Left colon (tissue), 2 donors: ENCODE measurements at regions not wholly inside any gene's neighbourhood (a gene's known extent, or its start where the extent isn't known, plus 50 kb on each side); places are given as distances from the start of the nearest gene placed in this dataset.
"Not testable (repeated sequence)": the region's sequence is repeated elsewhere in the genome, so short reads cannot be mapped to it uniquely, and the experiment has no call there.

ENCODE experiments used
- ATAC-seq: fragments of 200-7000 bp; cut with Tn5 transposase; one replicate; pipeline ENCODE4 v1.9.1; 2020; ENCODE audit warnings: mild to moderate bottlenecking, moderate library complexity
- DNase-seq, 2 donors: peaks; one replicate each; pipeline ENCODE4 v3.0.0-alpha.2; 2020
- intact Hi-C, 2 donors: fragments of 100-400 bp; cut with DNase I in 1 of 2; cut with micrococcal nuclease in 1 of 2; formaldehyde crosslinking; loops; one replicate each; pipeline versions ENCODE4 v1.11.2 to v1.14.0; 2022; cut with DNase I, micrococcal nuclease
- donor health status: DM: no; HTN: no; CAD: no.
- donor health status: DM: yes; HTN: yes; CAD: no.

DNA sequence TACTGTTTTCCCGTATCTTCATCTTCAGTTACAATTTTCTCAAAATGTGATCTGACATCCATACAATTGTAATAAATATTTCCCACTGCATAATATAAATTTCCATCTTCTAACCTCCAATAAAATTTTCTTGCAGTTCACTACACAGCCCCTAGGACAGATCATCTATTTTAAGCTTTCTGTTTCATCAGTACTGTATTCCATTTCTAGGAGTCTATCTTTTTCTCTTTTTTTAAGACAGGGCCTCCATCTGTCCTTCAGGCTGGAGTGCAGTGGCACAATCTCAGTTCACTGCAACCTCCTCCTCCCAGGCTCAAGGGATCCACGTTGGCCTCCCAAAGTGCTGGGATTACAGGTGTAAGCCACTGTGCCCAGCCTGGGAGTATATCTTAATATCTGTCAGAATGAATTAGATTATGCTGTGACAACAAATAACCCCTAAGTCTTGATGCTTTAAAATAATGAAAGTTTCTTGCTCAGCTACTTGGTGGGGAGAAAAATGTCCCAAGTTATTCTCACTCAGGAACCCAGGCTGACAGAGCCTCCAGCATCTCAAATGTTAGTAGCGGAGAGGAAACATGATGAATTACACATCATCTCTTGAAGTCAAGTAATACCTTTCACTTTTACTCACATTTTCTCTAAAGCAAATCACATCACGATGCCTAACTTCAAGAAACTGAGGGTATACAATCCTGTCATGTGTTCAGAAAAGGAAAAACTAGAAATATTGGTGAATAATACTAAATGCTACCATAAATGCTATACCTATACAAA, 92.2 kb downstream of the BUD13 start:
- ATAC-seq, result no peak
- intact Hi-C loops, result no loop called here
- DNase-seq, result no peak

DNA sequence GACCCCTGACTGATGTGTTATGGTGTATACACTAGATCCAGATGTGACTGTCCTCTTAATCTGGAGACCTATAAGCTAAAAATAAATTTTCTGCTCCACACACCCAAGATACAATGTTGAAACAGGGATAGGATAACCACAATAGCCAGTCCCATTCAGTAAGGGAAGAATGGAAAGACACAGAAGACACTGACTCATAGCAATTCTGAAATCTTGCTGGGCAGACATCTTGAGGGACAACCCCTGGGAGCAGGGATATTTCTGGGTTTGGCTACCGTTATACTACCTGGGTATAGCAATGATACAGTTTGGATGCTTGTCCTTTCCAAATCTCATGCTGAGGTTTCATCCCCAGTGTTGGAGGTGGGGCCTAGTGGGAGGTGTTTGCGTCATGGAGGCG, 93.9 kb downstream of the BUD13 start:
- ATAC-seq, result no peak
- intact Hi-C loops, result no loop called here
- DNase-seq, result no peak

DNA sequence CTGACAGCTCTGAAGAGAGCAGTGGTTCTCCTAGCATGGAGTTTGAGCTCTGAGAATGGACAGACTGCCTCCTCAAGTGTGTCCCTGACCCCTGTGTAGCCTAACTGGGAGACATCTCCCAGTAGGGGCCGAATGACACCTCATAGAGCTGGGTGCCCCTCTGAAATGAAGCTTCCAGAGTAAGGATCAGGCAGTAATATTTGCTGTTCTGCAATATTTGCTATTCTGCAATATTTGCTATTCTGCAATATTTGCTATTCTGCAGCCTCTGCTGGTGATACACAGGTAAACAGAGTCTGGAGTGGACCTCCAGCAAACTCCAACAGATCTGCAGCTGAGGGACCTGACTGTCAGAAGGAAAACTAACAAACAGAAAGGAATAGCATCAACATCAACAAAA, 105.5 kb downstream of the BUD13 start:
- ATAC-seq, DNase-seq, intact Hi-C loops: not testable (repeated sequence)

DNA sequence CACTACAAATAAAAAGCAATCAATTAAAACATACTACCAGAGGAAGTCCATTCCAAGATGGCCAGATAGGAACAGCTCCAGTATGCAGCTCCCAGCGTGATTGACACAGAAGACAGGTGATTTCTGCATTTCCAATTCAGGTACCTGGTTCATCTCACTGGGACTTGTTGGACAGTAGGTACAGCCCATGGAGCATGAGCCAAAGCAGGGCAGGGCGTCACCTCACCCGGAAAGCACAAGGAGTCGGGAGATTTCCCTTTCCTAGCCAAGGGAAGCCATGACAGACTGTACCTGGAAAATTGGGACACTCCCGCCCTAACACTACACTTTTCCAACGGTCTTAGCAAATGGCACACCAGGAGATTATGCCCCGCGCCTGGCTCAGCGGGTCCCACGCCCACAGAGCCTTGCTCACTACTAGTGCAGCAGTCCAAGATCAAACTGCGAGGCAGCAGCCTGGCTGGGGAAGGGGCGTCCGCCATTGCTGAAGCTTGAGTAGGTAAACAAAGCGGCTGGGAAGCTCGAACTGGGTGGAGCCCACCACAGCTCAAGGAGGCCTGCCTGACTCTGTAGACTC, 106.0 kb downstream of the BUD13 start:
- intact Hi-C loops, ATAC-seq, DNase-seq: not testable (repeated sequence)

DNA sequence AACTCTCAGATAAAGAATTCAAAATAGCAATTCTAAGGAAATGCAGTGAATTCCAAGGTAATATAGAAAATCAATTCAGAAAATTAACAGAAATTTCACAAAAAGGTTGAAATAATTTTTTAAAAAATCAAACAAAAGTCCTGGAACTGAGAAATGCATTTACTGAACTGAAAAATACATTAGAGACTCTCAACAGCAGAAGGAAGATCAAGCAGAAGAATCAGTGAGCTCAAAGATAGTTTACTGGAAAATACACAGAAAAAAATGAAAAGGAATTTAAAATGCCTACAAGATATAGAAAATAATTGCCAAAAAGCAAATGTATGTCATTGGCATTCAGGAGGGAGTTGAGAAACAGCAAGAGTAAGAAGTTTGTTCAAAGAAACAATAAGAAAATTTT, 107.3 kb downstream of the BUD13 start:
- ATAC-seq (no peak), DNase-seq (no peak)
- intact Hi-C loops, result no loop called here

DNA sequence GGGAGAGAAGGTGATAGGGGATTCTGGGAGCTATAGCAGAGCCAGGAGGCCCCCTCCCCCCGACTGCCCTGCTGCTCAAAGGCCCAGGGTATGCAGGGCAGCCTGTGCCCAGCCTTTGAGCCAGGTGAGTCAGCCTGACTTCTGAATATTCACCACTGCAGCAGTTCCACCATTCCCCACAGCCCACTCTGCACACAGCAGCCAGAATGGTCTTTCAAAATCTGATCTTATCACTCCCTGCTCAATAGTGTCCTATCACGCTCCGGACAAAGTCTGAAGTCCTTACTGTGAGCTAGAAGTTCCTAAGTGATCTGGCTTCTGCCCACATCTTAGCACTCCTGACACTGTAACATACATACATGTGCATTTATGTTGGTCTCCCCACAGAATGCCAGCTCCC, 111.7 kb downstream of the BUD13 start:
- intact Hi-C loops, result no loop called here
- DNase-seq, result no peak
- ATAC-seq, result no peak

DNA sequence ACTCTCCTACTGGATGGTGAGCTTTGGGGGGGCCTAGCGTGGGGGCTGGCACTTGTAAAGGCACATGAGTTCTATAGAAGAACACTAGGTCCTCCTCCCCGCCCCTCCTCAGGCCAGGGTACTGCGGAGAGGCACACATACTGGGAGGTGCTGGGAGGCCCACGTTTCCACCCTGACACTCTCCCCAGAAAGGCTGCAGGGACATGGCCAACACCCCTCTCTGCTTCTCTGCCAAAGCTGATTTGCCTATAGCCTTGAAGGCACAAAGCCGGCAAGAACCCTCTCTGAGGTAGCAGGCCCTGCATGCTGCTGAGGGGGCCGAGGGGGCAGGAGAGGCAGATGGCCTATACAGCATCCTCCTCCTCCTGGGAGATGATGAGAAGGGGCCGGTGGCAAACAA, 112.8 kb downstream of the BUD13 start:
- intact Hi-C loops, result no loop called here
- DNase-seq (no peak), ATAC-seq (no peak)

DNA sequence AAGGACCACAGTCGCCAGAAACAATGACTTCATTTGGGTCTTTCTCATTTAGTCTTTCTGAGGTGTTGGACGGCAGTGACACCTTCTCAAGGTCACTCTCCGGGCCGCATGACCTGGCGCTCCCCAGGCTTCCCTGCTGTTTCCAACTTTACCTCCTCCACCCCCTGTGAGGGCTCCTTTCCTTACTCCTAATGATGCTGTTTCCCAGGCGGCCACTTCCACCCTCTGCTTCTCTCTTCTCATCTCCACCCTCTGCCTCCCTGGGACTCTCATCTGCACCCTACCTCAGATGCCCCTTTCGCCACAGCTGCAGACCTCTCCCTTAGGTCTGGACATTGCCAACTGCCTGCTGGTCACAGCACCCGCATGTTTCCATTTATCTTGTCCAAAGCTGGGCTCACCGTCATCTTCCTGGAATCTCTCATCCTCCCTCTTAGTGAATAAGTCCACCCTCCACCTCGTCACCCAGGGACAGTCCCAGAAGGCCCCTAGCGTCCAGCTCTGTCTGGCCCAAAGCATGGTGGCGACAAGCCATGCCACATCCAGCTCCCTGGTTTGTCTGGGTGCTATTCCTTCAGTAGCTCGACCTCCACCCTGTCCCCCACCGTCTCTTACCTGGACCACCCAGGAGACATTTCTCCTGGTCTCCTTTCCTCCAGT, 113.8 kb downstream of the BUD13 start:
- DNase-seq (no peak), ATAC-seq (no peak)
- intact Hi-C loops, result no loop called here

DNA sequence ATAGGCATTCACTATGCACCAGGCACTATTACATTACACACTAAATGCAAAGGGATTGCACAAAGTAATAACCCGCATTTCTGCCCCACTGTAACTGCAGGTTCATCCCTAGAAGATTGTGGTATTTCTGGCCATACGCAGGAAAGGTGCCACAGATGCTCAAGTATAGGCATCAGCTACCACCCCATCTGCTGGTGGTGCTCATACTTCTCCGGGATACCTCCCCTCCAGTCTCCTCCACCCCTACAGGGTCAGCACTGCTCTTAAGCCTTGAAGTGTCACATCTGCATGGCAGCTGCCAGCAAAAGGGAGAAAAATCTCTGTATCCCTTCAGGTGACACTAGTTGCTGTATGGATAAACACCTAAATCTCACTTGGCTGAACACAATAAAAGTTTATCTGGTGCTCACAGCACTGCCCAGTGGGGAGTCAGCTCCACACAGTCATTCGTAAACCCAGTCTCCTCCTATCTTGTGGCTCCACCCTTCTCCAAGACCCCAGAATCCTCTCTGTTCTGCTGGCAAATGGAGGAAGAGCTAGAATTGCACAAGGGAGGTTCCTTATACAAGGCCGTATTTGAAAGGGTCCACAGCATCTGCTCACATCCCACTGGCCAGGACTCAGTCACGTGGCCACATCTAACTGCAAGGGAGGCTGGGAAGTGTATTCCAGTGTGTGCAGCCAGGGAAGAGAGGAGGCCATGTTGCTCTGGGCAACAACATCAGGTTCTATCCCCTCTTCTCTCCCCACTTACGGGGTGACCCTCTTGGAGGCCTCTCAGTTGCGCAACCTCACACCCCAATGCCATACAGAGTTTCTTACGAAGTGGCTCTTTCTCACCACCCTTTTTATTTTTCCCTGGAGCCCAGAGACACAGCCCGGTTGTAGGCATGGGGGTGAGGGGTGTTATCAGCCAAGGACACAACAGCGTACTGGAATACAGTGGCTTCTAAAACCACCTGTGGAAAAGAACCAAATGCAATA, 114.7 kb downstream of the BUD13 start:
- ATAC-seq, result no peak
- intact Hi-C loops, result no loop called here

DNA sequence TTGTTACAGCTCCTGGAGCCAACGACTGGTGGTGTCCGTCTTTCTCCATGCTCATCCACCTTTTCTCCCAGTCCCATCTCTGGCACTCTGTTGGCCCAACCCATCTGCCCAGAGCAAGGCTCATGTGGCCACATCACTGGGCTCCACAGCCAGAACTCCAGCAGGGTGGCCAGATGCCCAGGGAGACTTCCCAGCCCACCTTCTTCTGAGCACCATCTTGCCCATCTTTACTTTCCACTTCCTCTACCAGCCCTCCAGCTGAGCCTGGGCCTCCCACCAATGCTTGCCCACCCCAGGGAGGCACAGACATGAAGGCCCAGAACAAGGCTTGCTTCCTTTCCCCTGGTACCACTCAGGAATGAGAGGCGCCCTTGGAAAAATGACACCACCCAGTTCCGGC, 116.8 kb downstream of the BUD13 start:
- intact Hi-C loops, result no loop called here
- ATAC-seq (no peak), DNase-seq (no peak)

More for the DNA sequence above, 114.7 kb downstream of the BUD13 start:
- no peak for DNase-seq

DNA sequence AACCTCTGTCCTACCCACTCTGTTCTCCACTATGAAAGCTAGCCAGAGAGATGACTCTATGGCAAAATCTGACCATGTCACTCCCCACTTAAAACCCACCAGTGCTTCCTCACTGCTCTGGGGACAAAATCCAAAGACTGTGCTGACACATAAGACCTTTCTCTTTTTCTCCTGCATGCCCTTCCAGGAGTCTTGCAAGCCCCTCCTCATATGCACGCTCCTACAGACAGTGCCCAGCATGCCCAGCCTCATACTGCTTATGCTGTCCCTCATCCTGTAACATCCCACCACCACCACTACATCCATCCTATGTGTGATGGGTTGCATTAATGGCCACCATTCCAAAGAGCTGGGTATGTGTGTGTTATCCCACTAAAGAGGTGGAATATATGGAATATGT, 118.3 kb downstream of the BUD13 start:
- no peak for ATAC-seq
- intact Hi-C loops, result no loop called here
- no peak for DNase-seq

DNA sequence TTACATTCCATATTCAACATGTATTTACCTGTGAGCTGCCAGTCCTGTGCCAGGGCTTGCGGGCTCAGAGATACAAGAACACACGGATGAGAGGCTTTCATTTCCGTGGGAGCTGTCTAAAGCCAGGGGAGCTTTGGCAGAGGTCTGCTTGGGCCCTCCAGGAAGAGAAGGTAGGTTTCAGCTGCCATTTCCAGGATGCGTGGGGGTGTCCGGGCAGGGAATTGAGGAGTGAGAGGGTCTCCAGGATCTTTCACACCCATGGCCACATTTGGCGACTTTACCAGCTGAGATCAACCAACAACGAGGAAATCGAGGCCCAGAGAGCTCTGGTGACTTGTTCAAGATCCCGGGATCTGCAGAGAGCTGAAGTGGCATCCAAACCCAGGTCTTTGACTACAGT, 119.6 kb downstream of the BUD13 start:
- intact Hi-C loops, result no loop called here
- ATAC-seq (no peak), DNase-seq (no peak)

DNA sequence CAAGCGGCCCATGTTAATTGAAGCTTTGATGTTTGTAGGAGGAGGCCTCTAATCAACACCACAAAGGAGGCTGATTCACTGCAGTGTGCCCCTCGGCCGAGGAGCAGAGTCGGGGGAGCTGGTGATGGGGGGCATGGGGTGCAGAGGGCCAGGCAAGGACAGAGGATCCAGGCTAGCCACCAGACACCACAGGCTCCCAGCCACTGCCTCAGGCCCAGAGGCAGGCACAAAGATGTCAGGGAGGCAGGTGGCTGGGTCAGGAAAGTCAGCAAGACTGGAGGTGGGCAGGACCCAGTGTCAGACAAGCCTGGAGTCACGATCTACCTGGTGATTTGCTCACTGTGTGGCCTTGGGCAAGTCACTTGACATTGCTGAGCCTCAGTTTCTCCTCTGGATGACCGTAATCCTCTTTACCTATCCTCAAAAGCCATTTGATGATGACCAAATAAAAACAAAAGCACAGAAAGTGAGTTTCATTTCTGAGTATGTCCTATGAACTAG, 121.0 kb downstream of the BUD13 start:
- no peak for DNase-seq
- intact Hi-C loops, result no loop called here
- ATAC-seq, result no peak

DNA sequence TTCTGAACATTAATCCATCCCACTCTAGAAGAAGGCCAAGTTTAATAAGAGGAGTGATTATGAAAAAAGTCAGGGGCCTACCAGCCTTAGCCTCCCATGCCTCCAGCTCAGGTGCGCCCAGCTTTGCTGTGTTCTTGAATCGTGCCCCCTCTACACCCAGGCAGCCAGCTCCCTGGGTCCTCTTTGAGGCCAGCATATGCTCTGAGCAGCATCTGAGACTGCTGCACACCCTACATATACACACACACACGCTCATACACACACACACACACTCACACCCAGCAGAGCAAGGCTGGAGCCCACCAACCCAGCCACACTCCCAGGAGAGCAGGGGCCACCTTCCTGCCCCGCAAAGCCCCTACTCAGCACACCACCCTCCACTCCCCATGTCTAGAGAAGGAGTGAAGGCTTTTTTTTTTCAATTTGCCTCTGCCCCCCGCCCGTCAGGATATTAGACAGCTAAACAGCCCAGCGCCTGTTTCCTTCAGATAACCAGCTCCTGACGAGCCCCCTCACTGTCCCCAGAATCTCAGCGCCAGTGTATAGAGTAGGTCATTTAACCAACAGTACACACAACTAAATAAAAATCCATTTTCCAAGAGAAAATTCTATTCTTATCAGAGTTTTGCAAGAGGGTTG, 121.6 kb downstream of the BUD13 start:
- no peak for DNase-seq
- intact Hi-C loops, result no loop called here
- no peak for ATAC-seq

DNA sequence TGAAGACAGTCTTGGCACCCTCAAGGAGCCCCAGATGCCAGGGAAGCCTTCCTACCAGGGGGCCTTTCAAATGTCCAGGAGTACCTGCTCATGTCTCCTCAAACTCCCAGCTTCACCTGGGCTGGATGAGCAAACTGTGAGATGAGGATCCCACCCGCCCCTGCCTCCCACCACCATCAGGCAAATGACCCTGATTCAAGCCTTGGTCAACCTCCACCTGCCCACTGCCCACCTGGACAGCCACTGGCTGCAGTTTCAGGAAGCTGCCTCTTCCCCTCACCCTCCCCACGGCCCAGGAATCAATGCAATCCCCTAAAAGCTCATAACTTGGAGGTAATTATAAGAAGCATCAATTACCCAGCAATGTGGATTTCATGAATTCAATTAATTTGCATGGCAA, 122.7 kb downstream of the BUD13 start:
- intact Hi-C loops, result no loop called here
- ATAC-seq (no peak), DNase-seq (no peak)

DNA sequence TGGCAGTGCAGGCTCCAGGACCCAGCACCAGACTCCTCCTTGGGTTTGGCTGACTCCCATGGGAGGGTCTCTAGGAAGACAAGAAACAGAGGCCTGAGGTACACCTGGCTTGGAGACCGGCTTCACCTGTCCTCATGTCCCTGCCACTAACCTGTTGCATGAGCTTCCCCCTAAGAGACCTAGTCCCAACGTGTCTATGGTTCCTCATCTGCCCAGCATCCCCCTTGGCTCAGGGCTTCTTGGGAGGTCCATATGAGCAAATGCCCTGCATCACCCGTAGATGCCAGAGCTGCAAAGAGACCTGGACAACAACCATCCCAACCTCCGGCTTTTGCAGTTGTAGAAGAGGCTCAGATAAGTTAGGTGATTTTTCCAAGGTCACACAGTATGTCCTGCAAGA, 123.5 kb downstream of the BUD13 start:
- no peak for DNase-seq
- ATAC-seq, result no peak
- intact Hi-C loops, result loop anchor here in 1 of 2 donors (10.0 kb wide), 1 partner anchor 194 kb away; no protein-coding TSS in a partner anchor

DNA sequence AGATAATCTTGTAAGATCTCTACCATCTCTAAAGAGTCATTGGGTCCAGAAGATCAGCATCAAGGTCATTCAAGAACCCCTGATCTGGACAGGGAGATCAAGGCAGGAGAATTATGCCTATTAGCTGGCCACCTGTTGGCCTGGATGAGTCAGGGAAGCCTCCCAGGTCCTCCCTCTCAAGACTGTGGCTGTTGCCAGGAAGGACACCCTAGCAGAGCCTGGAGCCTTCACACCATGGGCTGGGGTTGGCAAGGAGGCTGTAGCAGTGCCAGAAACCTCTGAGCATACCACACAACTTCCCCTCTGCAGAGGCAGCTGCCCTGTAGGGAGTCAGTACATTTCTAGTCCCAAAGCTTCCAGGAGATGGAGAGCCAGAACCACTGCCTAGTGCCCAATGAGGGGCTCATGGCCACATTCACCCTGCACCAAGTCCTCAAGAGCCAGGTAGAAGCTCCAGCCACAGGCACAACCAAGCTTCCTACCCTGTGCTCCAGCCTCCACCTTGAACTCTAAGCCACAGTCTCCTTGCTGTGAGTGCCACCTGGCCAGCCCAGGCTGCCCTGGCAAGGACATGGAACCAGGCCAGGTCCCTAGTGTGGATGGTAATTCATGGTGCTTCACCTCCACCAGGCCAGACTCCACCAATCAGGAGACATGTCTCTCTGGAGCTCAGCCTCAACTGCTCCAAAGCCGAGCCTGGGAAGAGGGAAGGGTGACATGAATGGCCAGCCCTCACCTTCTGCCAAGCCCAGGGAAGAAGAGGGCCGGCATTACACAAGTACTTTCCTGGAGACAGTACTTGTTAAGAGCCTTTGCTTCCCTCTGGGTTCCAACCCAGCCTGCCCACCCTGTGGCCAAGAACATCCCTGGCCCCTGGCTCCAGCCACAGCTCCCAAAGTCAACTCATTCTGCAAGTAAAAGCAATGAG, 124.3 kb downstream of the BUD13 start:
- DNase-seq (no peak), ATAC-seq (no peak)
- intact Hi-C loops, result loop anchor here in 1 of 2 donors (10.0 kb wide), 1 partner anchor 194 kb away; no protein-coding TSS in a partner anchor
